ENCODE measurements at regions not wholly inside any gene's neighbourhood (a gene's known extent, or its start where the extent isn't known, plus 50 kb on each side); places are given as distances from the start of the nearest gene placed in this dataset.
"Not testable (repeated sequence)": the region's sequence is repeated elsewhere in the genome, so short reads cannot be mapped to it uniquely, and the experiment has no call there.

GRCh38 chr1:186775881-186776560 lies 52.7 kb upstream of the PLA2G4A start:
- H3K4me1 Mint-ChIP-seq: no peaks in the 10 kb centered on the region
- H3K27ac Mint-ChIP-seq: no peak overlapping the region
- ATAC-seq (replicated peaks): no peak
- DNase-seq: no peak
- no peaks in the 10 kb centered on the region for H3K36me3 Mint-ChIP-seq
- no peak overlapping the region for H3K4me3 Mint-ChIP-seq
- H3K27me3 Mint-ChIP-seq: peaks cover 0 to 4% of the 10 kb centered on the region in 2 donors
- H3K9me3 Mint-ChIP-seq: no peaks in the 10 kb centered on the region

DNA sequence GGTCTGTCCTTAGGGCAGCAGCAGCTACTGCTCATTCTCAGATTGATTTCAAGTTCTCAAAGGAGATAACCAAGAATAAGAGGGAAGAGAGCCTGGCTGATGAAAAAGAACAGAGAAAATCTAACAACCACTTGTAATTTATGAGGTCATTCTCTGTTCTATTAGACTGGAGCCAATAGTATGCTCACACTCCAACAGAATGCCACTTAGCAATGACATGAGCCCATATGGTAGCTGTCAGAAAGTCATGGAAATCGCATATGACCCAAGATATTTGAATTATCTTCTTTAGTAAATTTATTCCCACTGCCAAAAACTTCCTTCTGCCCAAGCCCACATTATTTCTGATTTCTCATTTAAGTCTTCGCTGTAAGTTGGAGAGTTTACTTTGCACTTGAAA lies 53.7 kb upstream of the PLA2G4A start:
- H3K9me3 Mint-ChIP-seq: no peaks in the 10 kb centered on the region

DNA sequence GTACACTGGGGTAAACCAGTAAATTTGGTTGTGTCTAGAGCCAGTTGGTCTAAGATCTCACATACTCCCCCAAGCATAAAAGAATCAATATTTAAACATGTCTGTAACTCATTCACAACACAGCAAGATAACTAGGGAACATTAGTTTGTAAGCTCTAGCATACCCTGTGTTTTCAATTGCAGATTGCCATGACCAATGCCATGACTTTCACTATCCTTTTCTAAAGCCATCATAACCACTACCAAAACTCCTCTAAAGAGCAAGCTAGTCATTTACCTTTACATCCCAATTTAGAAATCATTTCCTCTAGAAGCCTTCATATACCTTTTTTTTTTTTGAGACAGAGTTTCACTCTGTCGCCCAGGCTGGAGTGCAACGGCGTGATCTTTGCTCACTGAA lies 56.5 kb upstream of the PLA2G4A start:
- no peaks in the 10 kb centered on the region for H3K9me3 Mint-ChIP-seq
- DNase-seq (no peak), ATAC-seq (replicated peaks) (peak in 1 of 2 donors; percentile 23)
- no peak overlapping the region for H3K4me3 Mint-ChIP-seq
- H3K36me3 Mint-ChIP-seq: no peaks in the 10 kb centered on the region
- H3K27ac Mint-ChIP-seq: no peak overlapping the region
- peaks cover 0 to 3% of the 10 kb centered on the region in 2 donors for H3K4me1 Mint-ChIP-seq
- H3K27me3 Mint-ChIP-seq: peaks cover 0 to 4% of the 10 kb centered on the region in 2 donors

More for the DNA sequence above, 53.7 kb upstream of the PLA2G4A start:
- H3K4me1 Mint-ChIP-seq: no peaks in the 10 kb centered on the region
- no peak overlapping the region for H3K27ac Mint-ChIP-seq
- no peak overlapping the region for H3K4me3 Mint-ChIP-seq
- H3K27me3 Mint-ChIP-seq: peaks cover 0 to 4% of the 10 kb centered on the region in 2 donors
- DNase-seq (no peak), ATAC-seq (replicated peaks) (no peak)
- no peaks in the 10 kb centered on the region for H3K36me3 Mint-ChIP-seq

- DNase-seq (no peak), ATAC-seq (replicated peaks) (no peak)
- H3K36me3 Mint-ChIP-seq: no peaks in the 10 kb centered on the region
- H3K9me3 Mint-ChIP-seq: no peaks in the 10 kb centered on the region
- peaks cover 0 to 4% of the 10 kb centered on the region in 2 donors for H3K27me3 Mint-ChIP-seq
- no peak overlapping the region for H3K4me3 Mint-ChIP-seq
- H3K27ac Mint-ChIP-seq: no peak overlapping the region
- H3K4me1 Mint-ChIP-seq: peaks cover 0 to 3% of the 10 kb centered on the region in 2 donors
Measured at GRCh38 chr1:186770421-186770820, 58.3 kb upstream of the PLA2G4A start.

DNA sequence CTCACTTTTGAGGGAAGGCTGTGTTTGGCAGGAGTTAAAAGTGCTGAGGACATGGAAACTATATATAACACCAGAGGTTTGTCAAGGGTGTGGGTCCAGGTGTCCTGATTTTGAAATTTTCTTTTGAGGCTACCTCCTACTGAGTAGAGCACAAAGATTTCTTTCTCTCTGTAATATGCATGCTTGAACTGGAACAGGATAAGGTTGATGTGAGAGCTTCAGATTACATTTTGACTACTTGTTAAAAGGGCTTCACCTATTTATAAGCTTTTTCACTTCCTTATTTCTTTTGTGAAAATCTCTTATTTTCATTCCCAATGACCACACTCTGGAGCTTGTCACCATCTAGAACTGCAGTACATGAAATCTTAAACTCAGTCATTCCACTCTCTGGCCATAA lies 59.8 kb upstream of the PLA2G4A start:
- Mint-ChIP-seq H3K27me3 (no peaks in the 10 kb centered on the region), H3K4me3 (no peak overlapping the region), H3K36me3 (no peaks in the 10 kb centered on the region), H3K9me3 (no peaks in the 10 kb centered on the region), H3K27ac (no peak overlapping the region), H3K4me1 (peaks cover 0 to 3% of the 10 kb centered on the region in 2 donors)
- peak; percentile 60 to 69 for ATAC-seq (replicated peaks)
- no peak for DNase-seq

GRCh38 chr1:186765446-186765845 lies 63.3 kb upstream of the PLA2G4A start:
- Mint-ChIP-seq H3K4me3 (no peak overlapping the region), H3K27me3 (no peaks in the 10 kb centered on the region), H3K9me3 (no peaks in the 10 kb centered on the region), H3K27ac (no peak overlapping the region), H3K36me3 (no peaks in the 10 kb centered on the region), H3K4me1 (peaks cover 0 to 3% of the 10 kb centered on the region in 2 donors)
- DNase-seq (no peak), ATAC-seq (replicated peaks) (no peak)

DNA sequence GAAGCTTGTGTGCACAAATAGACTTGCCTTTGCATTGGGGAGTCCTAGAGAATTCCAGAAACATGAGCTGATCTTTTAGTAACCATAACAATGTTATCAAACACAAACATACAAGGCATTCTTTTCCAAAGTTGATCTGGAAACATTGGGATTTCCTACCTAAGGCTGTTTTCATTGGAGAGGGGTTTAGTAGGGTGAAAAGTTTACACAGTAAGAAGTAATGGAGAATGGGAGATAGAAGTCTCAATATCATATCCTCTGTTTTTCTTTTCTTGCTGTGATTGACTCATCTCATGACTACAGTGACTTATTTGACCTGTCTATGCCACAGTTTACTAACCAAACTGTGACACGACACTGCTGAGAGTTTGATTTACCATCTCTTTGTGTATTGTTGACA lies 65.6 kb upstream of the PLA2G4A start:
- ATAC-seq (replicated peaks): peak in 1 of 2 donors; percentile 29

GRCh38 chr1:186762653-186763052 lies 66.1 kb upstream of the PLA2G4A start:
- Mint-ChIP-seq H3K27ac (no peak overlapping the region), H3K27me3 (no peaks in the 10 kb centered on the region), H3K4me3 (no peak overlapping the region), H3K36me3 (no peaks in the 10 kb centered on the region), H3K4me1 (no peaks in the 10 kb centered on the region), H3K9me3 (no peaks in the 10 kb centered on the region)
- DNase-seq (no peak), ATAC-seq (replicated peaks) (no peak)

More for the DNA sequence above, 65.6 kb upstream of the PLA2G4A start:
- Mint-ChIP-seq H3K27ac (no peak overlapping the region), H3K9me3 (no peaks in the 10 kb centered on the region), H3K4me3 (no peak overlapping the region), H3K4me1 (no peaks in the 10 kb centered on the region), H3K27me3 (no peaks in the 10 kb centered on the region), H3K36me3 (no peaks in the 10 kb centered on the region)
- DNase-seq: no peak

- no peaks in the 10 kb centered on the region for H3K4me1 Mint-ChIP-seq
- H3K9me3 Mint-ChIP-seq: no peaks in the 10 kb centered on the region
- no peak overlapping the region for H3K4me3 Mint-ChIP-seq
- no peak for ATAC-seq (replicated peaks)
- no peaks in the 10 kb centered on the region for H3K27me3 Mint-ChIP-seq
- no peaks in the 10 kb centered on the region for H3K36me3 Mint-ChIP-seq
- H3K27ac Mint-ChIP-seq: no peak overlapping the region
- no peak for DNase-seq
Measured at GRCh38 chr1:186761358-186761757, 67.4 kb upstream of the PLA2G4A start.

GRCh38 chr1:186760446-186760845 lies 68.3 kb upstream of the PLA2G4A start:
- no peak overlapping the region for H3K27ac Mint-ChIP-seq
- H3K36me3 Mint-ChIP-seq: no peaks in the 10 kb centered on the region

DNA sequence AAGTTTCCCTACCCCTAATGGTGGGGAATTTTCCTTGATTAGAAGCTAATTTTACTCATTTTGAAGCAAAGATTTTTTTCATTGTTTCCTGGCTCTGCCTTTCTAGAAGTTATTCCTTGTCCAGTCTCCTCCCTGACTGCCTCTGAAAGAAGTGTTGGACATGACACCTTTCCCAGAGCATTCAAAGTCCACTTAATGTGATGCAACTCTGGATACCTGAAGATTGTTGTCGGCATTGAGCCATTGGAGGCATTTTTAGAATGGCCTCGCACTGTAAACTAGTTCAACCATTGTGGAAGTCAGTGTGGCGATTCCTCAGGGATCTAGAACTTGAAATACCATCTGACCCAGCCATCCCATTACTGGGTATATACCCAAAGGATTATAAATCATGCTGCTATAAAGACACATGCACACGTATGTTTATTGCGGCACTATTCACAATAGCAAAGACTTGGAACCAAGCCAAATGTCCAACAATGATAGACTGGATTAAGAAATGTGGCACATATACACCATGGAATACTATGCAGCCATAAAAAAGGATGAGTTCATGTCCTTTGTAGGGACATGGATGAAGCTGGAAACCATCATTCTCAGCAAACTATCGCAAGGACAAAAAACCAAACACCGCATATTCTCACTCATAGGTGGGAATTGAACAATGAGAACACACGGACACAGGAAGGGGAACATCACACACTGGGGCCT lies 69.7 kb upstream of the PLA2G4A start:
- not testable (repeated sequence) for H3K9me3 Mint-ChIP-seq; H3K27ac Mint-ChIP-seq; ATAC-seq (replicated peaks); H3K4me3 Mint-ChIP-seq; H3K36me3 Mint-ChIP-seq; DNase-seq; H3K4me1 Mint-ChIP-seq; H3K27me3 Mint-ChIP-seq

More at GRCh38 chr1:186760446-186760845, 68.3 kb upstream of the PLA2G4A start:
- H3K4me1 Mint-ChIP-seq: no peaks in the 10 kb centered on the region
- no peaks in the 10 kb centered on the region for H3K9me3 Mint-ChIP-seq
- H3K4me3 Mint-ChIP-seq: no peak overlapping the region
- ATAC-seq (replicated peaks) (no peak), DNase-seq (no peak)
- H3K27me3 Mint-ChIP-seq: no peaks in the 10 kb centered on the region

DNA sequence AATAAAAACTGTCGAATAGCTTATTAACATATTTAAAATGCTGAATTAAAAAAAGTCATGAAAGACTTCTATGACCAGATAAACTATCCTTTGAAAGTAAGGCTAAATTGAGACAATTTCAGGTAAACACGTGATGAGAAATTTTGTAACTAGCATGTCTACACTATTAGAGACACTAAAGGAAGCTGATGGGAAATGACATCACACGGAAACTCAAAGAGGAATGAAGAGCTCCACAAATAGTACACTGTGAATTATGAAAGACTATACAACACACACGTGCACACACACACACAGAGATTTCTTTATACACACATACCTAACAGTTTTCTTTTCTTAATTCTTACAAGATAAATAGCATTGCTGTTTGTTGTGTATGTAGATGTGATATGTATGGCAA lies 70.9 kb upstream of the PLA2G4A start:
- H3K27me3 Mint-ChIP-seq: no peaks in the 10 kb centered on the region
- DNase-seq (no peak), ATAC-seq (replicated peaks) (no peak)
- no peaks in the 10 kb centered on the region for H3K36me3 Mint-ChIP-seq
- no peak overlapping the region for H3K27ac Mint-ChIP-seq
- no peak overlapping the region for H3K4me3 Mint-ChIP-seq
- no peaks in the 10 kb centered on the region for H3K4me1 Mint-ChIP-seq
- no peaks in the 10 kb centered on the region for H3K9me3 Mint-ChIP-seq

DNA sequence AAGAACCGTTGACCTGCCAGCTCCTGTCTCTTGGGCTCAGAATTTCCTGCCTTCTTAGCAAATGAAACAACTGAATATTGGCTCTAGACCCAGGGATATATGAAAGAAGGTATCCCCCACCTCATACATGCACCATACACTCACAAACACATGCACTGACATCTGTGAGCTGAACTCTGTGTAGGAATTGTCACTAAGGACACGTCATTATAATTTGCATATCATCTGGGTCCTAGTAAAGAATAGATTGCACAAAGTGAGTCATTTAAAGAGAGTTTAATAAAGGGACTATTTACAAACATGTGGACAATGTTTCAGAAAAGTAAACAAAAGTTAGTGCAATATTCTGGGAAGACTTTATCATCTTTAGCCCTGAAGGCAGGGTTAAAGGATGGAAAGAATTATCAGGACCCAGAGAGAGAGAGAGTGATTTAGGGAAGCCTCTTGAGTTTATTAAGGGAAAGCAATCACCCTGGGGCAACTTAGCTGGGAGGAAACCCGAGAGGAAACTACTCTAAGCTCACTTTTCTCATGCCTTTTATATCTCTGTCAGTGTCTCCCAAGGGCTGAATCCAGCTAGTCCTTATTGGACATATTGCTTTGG lies 74.1 kb upstream of the PLA2G4A start:
- no peaks in the 10 kb centered on the region for H3K27me3 Mint-ChIP-seq
- H3K27ac Mint-ChIP-seq: no peak overlapping the region
- no peak overlapping the region for H3K4me3 Mint-ChIP-seq
- peaks cover 0 to 1% of the 10 kb centered on the region in 2 donors for H3K9me3 Mint-ChIP-seq
- H3K4me1 Mint-ChIP-seq: no peaks in the 10 kb centered on the region
- no peak for DNase-seq
- no peak for ATAC-seq (replicated peaks)
- H3K36me3 Mint-ChIP-seq: no peaks in the 10 kb centered on the region

DNA sequence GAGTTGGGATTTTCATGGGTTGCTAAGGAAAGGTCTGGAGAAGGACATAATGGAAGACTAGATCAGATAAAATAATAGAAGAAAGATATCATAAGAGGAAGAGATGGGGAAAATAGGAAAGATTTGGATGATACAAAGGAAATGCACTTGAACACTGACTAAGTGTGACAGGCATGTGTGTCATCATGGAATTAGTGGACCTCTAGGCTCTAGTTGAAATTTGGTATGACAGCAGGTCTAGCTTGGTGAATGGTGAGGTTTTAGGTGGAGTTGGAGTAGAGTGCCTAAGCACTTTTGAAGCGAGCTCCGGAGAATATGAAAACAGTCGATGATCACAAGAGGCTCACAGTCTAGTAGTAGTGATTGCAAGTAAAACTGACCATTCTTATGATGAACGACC lies 73.0 kb upstream of the PTGS2 start:
- H3K36me3 Mint-ChIP-seq: no peaks in the 10 kb centered on the region
- H3K4me1 Mint-ChIP-seq: no peaks in the 10 kb centered on the region
- no peaks in the 10 kb centered on the region for H3K27me3 Mint-ChIP-seq
- DNase-seq (no peak), ATAC-seq (replicated peaks) (no peak)
- H3K27ac Mint-ChIP-seq: no peak overlapping the region
- peaks cover 3 to 5% of the 10 kb centered on the region in 2 donors for H3K9me3 Mint-ChIP-seq
- H3K4me3 Mint-ChIP-seq: no peak overlapping the region

DNA sequence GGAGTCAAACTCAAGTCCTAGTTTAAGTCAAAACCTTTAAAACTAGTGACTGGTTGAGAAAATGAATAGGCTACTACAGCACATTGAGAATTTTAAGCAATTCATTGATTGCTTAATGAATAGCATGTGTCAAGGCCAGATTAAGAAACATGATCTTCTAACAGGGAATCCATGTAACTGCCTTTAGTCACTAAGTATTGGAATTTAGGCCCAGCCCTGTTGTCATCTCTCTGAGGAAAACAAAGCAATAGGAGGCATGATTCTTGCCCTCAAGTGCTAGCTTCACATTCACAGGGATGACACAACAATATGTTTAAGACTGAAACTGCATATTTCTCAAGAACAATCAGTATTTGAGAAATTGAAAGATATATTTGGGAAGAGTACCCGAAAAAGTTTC lies 70.0 kb upstream of the PTGS2 start:
- Mint-ChIP-seq H3K27me3 (no peaks in the 10 kb centered on the region), H3K4me1 (no peaks in the 10 kb centered on the region), H3K36me3 (no peaks in the 10 kb centered on the region), H3K4me3 (no peak overlapping the region), H3K27ac (no peak overlapping the region), H3K9me3 (peaks cover 8 to 14% of the 10 kb centered on the region in 2 donors)
- ATAC-seq (replicated peaks) (no peak), DNase-seq (no peak)
